Stomach (tissue), 8 donors: ENCODE measurements at regions not wholly inside any gene's neighbourhood (a gene's known extent, or its start where the extent isn't known, plus 50 kb on each side); places are given as distances from the start of the nearest gene placed in this dataset.

ENCODE experiments used
- DNase-seq, 2 donors: peaks; one replicate each; pipeline versions ENCODE4 v3.0.0 to v3.0.0-alpha.2; 2013 to 2019
- H3K27ac ChIP-seq, 5 donors: fragments of 200-600 bp in 4 of 5; sonication (generic) in 4 of 5; one replicate each; pipeline ENCODE4 v1.5.1; 2013 to 2019; ENCODE audit warnings: mild to moderate bottlenecking in 1 of 5, moderate library complexity in 1 of 5
- H3K27me3 ChIP-seq, 3 donors: fragments of 200-600 bp; sonication (generic); one replicate each; pipeline ENCODE4 v1.5.1; 2017 to 2019; ENCODE audit warnings: mixed run types in 1 of 3
- H3K36me3 ChIP-seq, 4 donors: fragments of 200-600 bp; sonication (generic); 1 replicate in 3 of 4; 2 replicates in 1 of 4; pipeline ENCODE4 v1.5.1; 2016 to 2019
- H3K4me1 ChIP-seq, 4 donors: fragments of 200-600 bp; sonication (generic); one replicate each; pipeline ENCODE4 v1.5.1; 2016 to 2019
- H3K4me3 ChIP-seq, 4 donors: fragments of 200-600 bp; sonication (generic) in 3 of 4; one replicate each; pipeline ENCODE4 v1.5.1; 2016 to 2019; ENCODE audit warnings: mild to moderate bottlenecking in 1 of 4
- H3K9me3 ChIP-seq, 4 donors: fragments of 200-600 bp; sonication (generic); one replicate each; pipeline ENCODE4 v1.5.1; 2016 to 2019
- CTCF ChIP-seq, 7 experiments: fragments of 450-650 bp in 4 of 7; fragments of 200-600 bp in 3 of 7; sonication (generic) in 3 of 7; IDR thresholded peaks; one replicate each; pipeline ENCODE4 v1.5.1; 2016 to 2019; ENCODE audit warnings: antibody characterized with exemption in 7 of 7, control low read depth in 2 of 7, mild to moderate bottlenecking in 1 of 7
- EP300 ChIP-seq: sonication (generic); formaldehyde crosslinking; IDR thresholded peaks from one replicate; pipeline ENCODE4 v1.6.1; 2017; ENCODE audit warnings: antibody characterized with exemption
- POLR2A ChIP-seq, 4 donors: fragments of 450-650 bp; IDR thresholded peaks; one replicate each; pipeline ENCODE4 v1.6.1; 2016; ENCODE audit warnings: antibody characterized with exemption in 4 of 4, control low read depth in 2 of 4, mild to moderate bottlenecking in 1 of 4, moderate library complexity in 1 of 4
- POLR2AphosphoS5 ChIP-seq, 3 donors: sonication (generic); formaldehyde crosslinking; IDR thresholded peaks; one replicate each; pipeline ENCODE4 v1.6.1; 2016; ENCODE audit warnings: antibody characterized with exemption in 3 of 3
- WGBS, 5 donors: extraction: QIAGEN DNeasy Blood & Tissue Kit in 3 of 5; methylation state at CpG; one replicate each; pipeline versions ENCODE4 v1.1.5 to v1.1.7; 2013 to 2018; 5-methylcytosine and 5-hydroxymethylcytosine counted together
- intact Hi-C: fragments of 100-400 bp; cut with DNase I; formaldehyde crosslinking; loops from one replicate; pipeline ENCODE4 v1.15.1; 2023; ENCODE audit warnings: low total_unique reads
- donor health status: healthy with polysubstance abuse.
- donor health status: Bipolar disorder and iron deficiency.
- donor health status: healthy.

GRCh38 chr3:24843955-24844354 is 349.3 kb upstream of the THRB start:
- intact Hi-C loops, result no loop called here
- WGBS, 5 donors, result 56 to 78% (median 67%) methylated on average over 2 of the region's 2 CpGs
- peak in 1 of 2 donors; percentile 35 for DNase-seq
- Histone ChIP-seq H3K36me3 (no peaks in the 10 kb centered on the region), H3K9me3 (no peaks in the 10 kb centered on the region), H3K4me3 (no peak overlapping the region), H3K27me3 (no peaks in the 10 kb centered on the region), H3K27ac (no peak overlapping the region), H3K4me1 (peaks cover 0 to 7% (median 0%) of the 10 kb centered on the region in 4 donors)
- TF ChIP-seq CTCF (IDR thresholded peaks at IDR 0.05), result no peak
- TF ChIP-seq EP300, result no peak
- no peak for TF ChIP-seq POLR2A (IDR thresholded peaks at IDR 0.05)
- no peak for TF ChIP-seq POLR2AphosphoS5 (IDR thresholded peaks at IDR 0.05)

GRCh38 chr3:24845524-24846155 is 351.0 kb upstream of the THRB start:
- WGBS, 5 donors, result 61 to 72% (median 65%) methylated on average over 3 of the region's 3 CpGs
- H3K27ac ChIP-seq, result no peak overlapping the region
- no peak overlapping the region for H3K4me3 ChIP-seq
- peaks cover 0 to 7% (median 0%) of the 10 kb centered on the region in 4 donors for H3K4me1 ChIP-seq
- no peaks in the 10 kb centered on the region for H3K36me3 ChIP-seq
- TF ChIP-seq POLR2A (IDR thresholded peaks at IDR 0.05), result no peak
- no peak for TF ChIP-seq CTCF (IDR thresholded peaks at IDR 0.05)
- TF ChIP-seq EP300, result no peak
- no peak for TF ChIP-seq POLR2AphosphoS5 (IDR thresholded peaks at IDR 0.05)
- no peaks in the 10 kb centered on the region for H3K27me3 ChIP-seq
- H3K9me3 ChIP-seq, result no peaks in the 10 kb centered on the region
- no peak for DNase-seq
- intact Hi-C loops, result no loop called here

- no peak overlapping the region for H3K27ac ChIP-seq
- H3K36me3 ChIP-seq, result no peaks in the 10 kb centered on the region
- TF ChIP-seq POLR2A (IDR thresholded peaks at IDR 0.05), result no peak
- TF ChIP-seq POLR2AphosphoS5 (IDR thresholded peaks at IDR 0.05), result no peak
- no peak for TF ChIP-seq CTCF (IDR thresholded peaks at IDR 0.05)
- TF ChIP-seq EP300, result no peak
- H3K4me1 ChIP-seq, result peaks cover 0 to 7% (median 0%) of the 10 kb centered on the region in 4 donors
- intact Hi-C loops, result no loop called here
- H3K4me3 ChIP-seq, result no peak overlapping the region
- H3K27me3 ChIP-seq, result no peaks in the 10 kb centered on the region
- no peak for DNase-seq
- 50 to 83% (median 67%) methylated on average over 1 of the region's 1 CpG for WGBS, 5 donors
- H3K9me3 ChIP-seq, result no peaks in the 10 kb centered on the region
These were observed 351.7 kb upstream of the THRB start for GRCh38 chr3:24846286-24846860.

GRCh38 chr3:24850245-24850644 is 355.6 kb upstream of the THRB start:
- 34 to 54% (median 38%) methylated on average over 2 of the region's 2 CpGs for WGBS, 5 donors
- H3K27ac ChIP-seq, result no peak overlapping the region
- H3K4me3 ChIP-seq, result no peak overlapping the region
- intact Hi-C loops, result no loop called here
- H3K36me3 ChIP-seq, result no peaks in the 10 kb centered on the region
- H3K9me3 ChIP-seq, result no peaks in the 10 kb centered on the region
- TF ChIP-seq CTCF (IDR thresholded peaks at IDR 0.05) (no peak), EP300 (no peak), POLR2A (IDR thresholded peaks at IDR 0.05) (no peak), POLR2AphosphoS5 (IDR thresholded peaks at IDR 0.05) (no peak)
- H3K27me3 ChIP-seq, result no peaks in the 10 kb centered on the region
- H3K4me1 ChIP-seq, result peaks cover 0 to 7% (median 0%) of the 10 kb centered on the region in 4 donors
- no peak for DNase-seq
